Neuronal stem cell (in vitro differentiated cells): ENCODE measurements at regions not wholly inside any gene's neighbourhood (a gene's known extent, or its start where the extent isn't known, plus 50 kb on each side); places are given as distances from the start of the nearest gene placed in this dataset.

Experiments used
- DNase-seq: peaks from one replicate; pipeline ENCODE4 v3.0.0-alpha.2; 2013; ENCODE audit warnings: low spot score
- H2AFZ ChIP-seq: one replicate; pipeline ENCODE4 v1.6.1; 2013; ENCODE audit warnings: mild to moderate bottlenecking, low read length, inconsistent platforms
- H2AK5ac ChIP-seq: 2 replicates; pipeline ENCODE4 v1.6.1; 2013; ENCODE audit warnings: low read depth, mild to moderate bottlenecking, inconsistent platforms, low read length, moderate library complexity, mixed read lengths
- H2BK120ac ChIP-seq: 2 replicates; pipeline ENCODE4 v1.6.1; 2013; ENCODE audit warnings: low read depth, mild to moderate bottlenecking, inconsistent platforms, low read length, moderate library complexity, mixed read lengths
- H2BK12ac ChIP-seq: one replicate; pipeline ENCODE4 v1.6.1; 2013; ENCODE audit warnings: low read length, inconsistent platforms
- H2BK15ac ChIP-seq: 2 replicates; pipeline ENCODE4 v1.6.1; 2013; ENCODE audit warnings: mild to moderate bottlenecking, low read length, inconsistent platforms, mixed read lengths
- H2BK5ac ChIP-seq: one replicate; pipeline ENCODE4 v1.6.1; 2013; ENCODE audit warnings: inconsistent platforms, mild to moderate bottlenecking, low read length, moderate library complexity
- H3K14ac ChIP-seq: one replicate; pipeline ENCODE4 v1.6.1; 2013; ENCODE audit warnings: low read length, inconsistent platforms
- H3K18ac ChIP-seq: 2 replicates; pipeline ENCODE4 v1.6.1; 2013; ENCODE audit warnings: low read length, inconsistent platforms
- H3K23ac ChIP-seq: 2 replicates; pipeline ENCODE4 v1.6.1; 2013; ENCODE audit warnings: low read depth, mild to moderate bottlenecking, mixed read lengths, low read length, inconsistent platforms; ENCODE audit not compliant: poor library complexity
- H3K27ac ChIP-seq: replicated peaks from 3 replicates; pipeline ENCODE4 v1.5.1; 2013; ENCODE audit warnings: low read length, inconsistent platforms
- H3K27me3 ChIP-seq, 3 experiments: 2 replicates each; pipeline ENCODE4 v1.6.1; 2013; ENCODE audit warnings: low read length in 3 of 3, mild to moderate bottlenecking in 2 of 3, inconsistent platforms in 1 of 3, low read depth in 1 of 3, mixed read lengths in 1 of 3, moderate library complexity in 1 of 3; ENCODE audit not compliant: control insufficient read depth in 3 of 3, insufficient read depth in 3 of 3
- H3K36me3 ChIP-seq, 2 donors: replicated peaks in 1 of 2; 2 replicates each; pipeline ENCODE4 v1.6.1; 2013; ENCODE audit warnings: low read length in 2 of 2; ENCODE audit not compliant: control insufficient read depth in 2 of 2, insufficient read depth in 2 of 2
- H3K4ac ChIP-seq: 2 replicates; pipeline ENCODE4 v1.6.1; 2013; ENCODE audit warnings: inconsistent platforms, mild to moderate bottlenecking, low read length, moderate library complexity
- H3K4me1 ChIP-seq, 2 donors: 1 replicate in 1 of 2; 2 replicates in 1 of 2; pipeline ENCODE4 v1.6.1; 2013; ENCODE audit warnings: low read length in 2 of 2, low read depth in 1 of 2; ENCODE audit not compliant: control insufficient read depth in 2 of 2, insufficient read depth in 1 of 2
- H3K4me2 ChIP-seq: one replicate; pipeline ENCODE4 v1.6.1; 2013; ENCODE audit warnings: mild to moderate bottlenecking, low read length, inconsistent platforms; ENCODE audit not compliant: insufficient read depth, poor library complexity, severe bottlenecking
- H3K4me3 ChIP-seq, 2 donors: 2 replicates each; pipeline ENCODE4 v1.5.1; 2013; ENCODE audit warnings: low read length in 2 of 2, mild to moderate bottlenecking in 2 of 2, inconsistent platforms in 1 of 2, moderate library complexity in 1 of 2
- H3K79me1 ChIP-seq: one replicate; pipeline ENCODE4 v1.6.1; 2013; ENCODE audit warnings: low read depth, mild to moderate bottlenecking, inconsistent platforms, low read length, moderate library complexity
- H3K9ac ChIP-seq: one replicate; pipeline ENCODE4 v1.6.1; 2013; ENCODE audit warnings: mild to moderate bottlenecking, low read depth, low read length, inconsistent platforms; ENCODE audit not compliant: poor library complexity
- H3K9me3 ChIP-seq, 2 donors: replicated peaks in 1 of 2; 2 replicates each; pipeline versions ENCODE3 to v1.6.1; 2013; ENCODE audit warnings: low read length in 2 of 2, mild to moderate bottlenecking in 2 of 2, inconsistent platforms in 1 of 2, low read depth in 1 of 2, mixed read lengths in 1 of 2, moderate library complexity in 1 of 2; ENCODE audit not compliant: control insufficient read depth in 2 of 2, insufficient read depth in 1 of 2
- H4K8ac ChIP-seq: one replicate; pipeline ENCODE4 v1.6.1; 2013; ENCODE audit warnings: low read depth, mild to moderate bottlenecking, inconsistent platforms, low read length, moderate library complexity
- H4K91ac ChIP-seq: one replicate; pipeline ENCODE4 v1.6.1; 2013; ENCODE audit warnings: low read length, low read depth, mild to moderate bottlenecking, inconsistent platforms; ENCODE audit not compliant: poor library complexity
- WGBS, 2 donors: extraction: QIAGEN DNeasy Blood & Tissue Kit; methylation state at CpG; one replicate each; pipeline ENCODE4 v1.1.7; 2013; ENCODE audit warnings: missing lambda C conversion rate in 2 of 2, mixed read lengths in 1 of 2; ENCODE audit not compliant: insufficient read length in 2 of 2, insufficient replicate concordance in 1 of 2; ENCODE audit errors: extremely low coverage in 2 of 2; 5-methylcytosine and 5-hydroxymethylcytosine counted together

GRCh38 chr16:85205747-85206471 is 93.6 kb upstream of the CIBAR2 start:
- no peak overlapping the region for H4K8ac ChIP-seq
- no peaks in the 10 kb centered on the region for H3K79me1 ChIP-seq
- no peak overlapping the region for H3K4me2 ChIP-seq
- no peak overlapping the region for H2AFZ ChIP-seq
- no peak overlapping the region for H3K9ac ChIP-seq
- H3K4me1 ChIP-seq = peaks cover 37 to 49% of the 10 kb centered on the region in 2 donors
- WGBS, 2 donors = no CpG with 5 or more reads among the region's 23 CpGs
- peak overlapping the region; percentile 26 for H3K14ac ChIP-seq
- H3K23ac ChIP-seq = peak overlapping the region; percentile 34
- H3K27ac ChIP-seq = no peak overlapping the region
- peak overlapping the region; percentile 76 for H2BK12ac ChIP-seq
- no peak overlapping the region for H2BK120ac ChIP-seq
- H4K91ac ChIP-seq = no peak overlapping the region
- no peak for DNase-seq
- H3K18ac ChIP-seq = peak overlapping the region; percentile 88
- peak overlapping the region; percentile 69 for H2BK15ac ChIP-seq
- no peaks in the 10 kb centered on the region for H3K27me3 ChIP-seq
- H2AK5ac ChIP-seq = peak overlapping the region; percentile 79
- no peak overlapping the region for H3K4ac ChIP-seq
- H2BK5ac ChIP-seq = peak overlapping the region; percentile 58
- no peak overlapping the region for H3K4me3 ChIP-seq
- no peaks in the 10 kb centered on the region for H3K9me3 ChIP-seq
- H3K36me3 ChIP-seq = no peaks in the 10 kb centered on the region

GRCh38 chr16:85206472-85207356 is 94.4 kb upstream of the CIBAR2 start:
- H3K14ac ChIP-seq = peak overlapping the region; percentile 92
- H3K4me2 ChIP-seq = no peak overlapping the region
- H3K4me1 ChIP-seq = peaks cover 33 to 44% of the 10 kb centered on the region in 2 donors
- peak overlapping the region; percentile 34 for H3K23ac ChIP-seq
- H3K4ac ChIP-seq = no peak overlapping the region
- H4K91ac ChIP-seq = peak overlapping the region; percentile 3
- peak overlapping the region; percentile 48 for H2BK120ac ChIP-seq
- H3K9ac ChIP-seq = peak overlapping the region; percentile 65
- peak overlapping the region; percentile 58 for H2BK5ac ChIP-seq
- no peaks in the 10 kb centered on the region for H3K27me3 ChIP-seq
- H2AFZ ChIP-seq = peak overlapping the region; percentile 64
- peak overlapping the region; percentile 60 for H2BK15ac ChIP-seq
- DNase-seq = no peak
- H3K27ac ChIP-seq = no peak overlapping the region
- H3K4me3 ChIP-seq = no peak overlapping the region
- H3K9me3 ChIP-seq = no peaks in the 10 kb centered on the region
- H4K8ac ChIP-seq = no peak overlapping the region
- H2BK12ac ChIP-seq = peak overlapping the region; percentile 52
- no peaks in the 10 kb centered on the region for H3K79me1 ChIP-seq
- H2AK5ac ChIP-seq = peak overlapping the region; percentile 95
- H3K36me3 ChIP-seq = no peaks in the 10 kb centered on the region
- no CpG with 5 or more reads among the region's 31 CpGs for WGBS, 2 donors
- H3K18ac ChIP-seq = peak overlapping the region; percentile 96

GRCh38 chr16:85207357-85207921 is 95.2 kb upstream of the CIBAR2 start:
- no peaks in the 10 kb centered on the region for H3K9me3 ChIP-seq
- no peak overlapping the region for H4K91ac ChIP-seq
- no peak overlapping the region for H2BK12ac ChIP-seq
- H2AFZ ChIP-seq = peak overlapping the region; percentile 64
- no peak overlapping the region for H3K4ac ChIP-seq
- H4K8ac ChIP-seq = no peak overlapping the region
- H2BK5ac ChIP-seq = peak overlapping the region; percentile 56
- no peak for DNase-seq
- peak overlapping the region; percentile 60 for H2BK15ac ChIP-seq
- peak overlapping the region; percentile 96 for H3K18ac ChIP-seq
- H2BK120ac ChIP-seq = peak overlapping the region; percentile 48
- peak overlapping the region; percentile 65 for H3K9ac ChIP-seq
- H3K27me3 ChIP-seq = no peaks in the 10 kb centered on the region
- no peaks in the 10 kb centered on the region for H3K79me1 ChIP-seq
- H3K4me3 ChIP-seq = no peak overlapping the region
- no CpG with 5 or more reads among the region's 24 CpGs for WGBS, 2 donors
- H3K36me3 ChIP-seq = no peaks in the 10 kb centered on the region
- H3K4me1 ChIP-seq = peaks cover 27 to 37% of the 10 kb centered on the region in 2 donors
- H3K14ac ChIP-seq = peak overlapping the region; percentile 92
- no peak overlapping the region for H3K4me2 ChIP-seq
- peak overlapping the region; percentile 95 for H2AK5ac ChIP-seq
- H3K23ac ChIP-seq = no peak overlapping the region
- H3K27ac ChIP-seq = no peak overlapping the region
